CD4-positive, alpha-beta T cell (primary cell): ENCODE measurements at regions not wholly inside any gene's neighbourhood (a gene's known extent, or its start where the extent isn't known, plus 50 kb on each side); places are given as distances from the start of the nearest gene placed in this dataset.

Experiments used
- ATAC-seq: fragments of 200-7000 bp; cut with Tn5 transposase; one replicate; pipeline ENCODE4 v1.10.0; 2022; ENCODE audit warnings: mild to moderate bottlenecking; ENCODE audit not compliant: poor library complexity
- CTCF ChIA-PET: fragments of 350-600 bp; sonication (Branson Sonifier 250); formaldehyde crosslinking; loops from one replicate; lab custom pipeline; 2021; ENCODE audit warnings: antibody characterized with exemption, inconsistent platforms; lab: Charles Lee
- POLR2A ChIA-PET: fragments of 350-600 bp; sonication (Branson Sonifier 250); formaldehyde crosslinking; loops from one replicate; lab custom pipeline; 2021; ENCODE audit warnings: antibody characterized with exemption, inconsistent platforms; lab: Charles Lee
- DNase-seq, 14 experiments: peaks; one replicate each; pipeline ENCODE4 v3.0.0-alpha.2; 2013 to 2020; ENCODE audit warnings: mixed read lengths in 2 of 14
- H3K27ac ChIP-seq, 2 donors: one replicate each; pipeline versions ENCODE4 v1.5.1 to v1.7.0; 2013; ENCODE audit warnings: low read length in 2 of 2, low read depth in 1 of 2, mild to moderate bottlenecking in 1 of 2
- H3K27me3 ChIP-seq, 2 experiments: 1 replicate in 1 of 2; 2 replicates in 1 of 2; pipeline versions ENCODE4 v1.6.1 to v1.7.0; 2013; ENCODE audit warnings: low read length in 2 of 2, control low read depth in 1 of 2, mild to moderate bottlenecking in 1 of 2, moderate library complexity in 1 of 2; ENCODE audit not compliant: insufficient read depth in 2 of 2, control insufficient read depth in 1 of 2
- H3K36me3 ChIP-seq: one replicate; pipeline ENCODE4 v1.6.1; 2013; ENCODE audit warnings: low read length, control low read depth; ENCODE audit not compliant: insufficient read depth
- H3K4me1 ChIP-seq: one replicate; pipeline ENCODE4 v1.6.1; 2013; ENCODE audit warnings: low read length, control low read depth; ENCODE audit not compliant: insufficient read depth
- H3K4me3 ChIP-seq: one replicate; pipeline ENCODE4 v1.5.1; 2013; ENCODE audit warnings: mild to moderate bottlenecking, low read length, moderate library complexity
- H3K9me3 ChIP-seq, 2 experiments: 1 replicate in 1 of 2; 2 replicates in 1 of 2; pipeline versions ENCODE4 v1.6.1 to v1.7.0; 2013; ENCODE audit warnings: low read length in 2 of 2, mild to moderate bottlenecking in 2 of 2, control low read depth in 1 of 2, moderate library complexity in 1 of 2; ENCODE audit not compliant: control insufficient read depth in 1 of 2, insufficient read depth in 1 of 2
- H3K27ac Mint-ChIP-seq: one replicate; pipeline ENCODE4 v1.8.0; 2020; ENCODE audit warnings: mixed read lengths
- H3K27me3 Mint-ChIP-seq: one replicate; pipeline ENCODE4 v1.8.0; 2021; ENCODE audit warnings: mixed read lengths
- H3K36me3 Mint-ChIP-seq: one replicate; pipeline ENCODE4 v1.8.0; 2021; ENCODE audit warnings: low read depth, mixed read lengths
- H3K4me1 Mint-ChIP-seq: one replicate; pipeline ENCODE4 v1.8.0; 2021; ENCODE audit warnings: low read depth, mixed read lengths
- H3K4me3 Mint-ChIP-seq: one replicate; pipeline ENCODE4 v1.8.0; 2020; ENCODE audit warnings: mild to moderate bottlenecking, mixed read lengths
- H3K9me3 Mint-ChIP-seq: one replicate; pipeline ENCODE4 v1.8.0; 2020; ENCODE audit warnings: mixed read lengths
- CTCF ChIP-seq: fragments of 200-600 bp; IDR thresholded peaks from one replicate; pipeline ENCODE4 v1.8.0; 2022; ENCODE audit warnings: antibody characterized with exemption, mild to moderate bottlenecking
- intact Hi-C, 2 experiments: fragments of 100-400 bp; cut with DNase I in 1 of 2; cut with micrococcal nuclease in 1 of 2; formaldehyde crosslinking; loops; one replicate each; pipeline versions ENCODE4 v1.15.1 to v1.9.0; 2023 to 2025; cut with DNase I, micrococcal nuclease

- DNase-seq, result peak in 1 of 14 experiments; percentile 9
- POLR2A ChIA-PET, result no interaction called here
Observed at GRCh38 chr3:189502676-189503257, 128.4 kb upstream of the TP63 start.

GRCh38 chr3:189507856-189508255 is 123.3 kb upstream of the TP63 start:
- intact Hi-C loops, result no loop called here
- H3K4me3 ChIP-seq, result no peak overlapping the region
- POLR2A ChIA-PET, result no interaction called here
- no peaks in the 10 kb centered on the region for H3K36me3 ChIP-seq
- peaks cover 3% of the 10 kb centered on the region for H3K4me1 Mint-ChIP-seq
- no peaks in the 10 kb centered on the region for H3K4me1 ChIP-seq
- ATAC-seq, result no peak
- no peaks in the 10 kb centered on the region for H3K36me3 Mint-ChIP-seq
- no peak overlapping the region for H3K27ac Mint-ChIP-seq
- no peaks in the 10 kb centered on the region for H3K9me3 Mint-ChIP-seq
- no peaks in the 10 kb centered on the region for H3K27me3 ChIP-seq
- no peaks in the 10 kb centered on the region for H3K9me3 ChIP-seq
- no peak for DNase-seq
- no peak overlapping the region for H3K27ac ChIP-seq
- no peaks in the 10 kb centered on the region for H3K27me3 Mint-ChIP-seq
- CTCF ChIA-PET, result no interaction called here
- TF ChIP-seq CTCF, result no peak
- no peak overlapping the region for H3K4me3 Mint-ChIP-seq

More at GRCh38 chr3:189502676-189503257, 128.4 kb upstream of the TP63 start:
- H3K9me3 Mint-ChIP-seq, result peaks cover 4% of the 10 kb centered on the region
- no peak for ATAC-seq
- Histone ChIP-seq H3K9me3 (peaks cover 5 to 10% of the 10 kb centered on the region in 2 experiments), H3K27ac (no peak overlapping the region), H3K4me3 (no peak overlapping the region), H3K4me1 (no peaks in the 10 kb centered on the region), H3K36me3 (no peaks in the 10 kb centered on the region), H3K27me3 (no peaks in the 10 kb centered on the region)
- no peak overlapping the region for H3K27ac Mint-ChIP-seq
- TF ChIP-seq CTCF, result no peak
- peaks cover 30% of the 10 kb centered on the region for H3K4me1 Mint-ChIP-seq
- H3K27me3 Mint-ChIP-seq, result no peaks in the 10 kb centered on the region
- intact Hi-C loops, result no loop called here
- no peak overlapping the region for H3K4me3 Mint-ChIP-seq
- no peaks in the 10 kb centered on the region for H3K36me3 Mint-ChIP-seq
- CTCF ChIA-PET, result no interaction called here

GRCh38 chr3:189508784-189509501 is 122.2 kb upstream of the TP63 start:
- H3K27me3 ChIP-seq, result no peaks in the 10 kb centered on the region
- H3K4me3 ChIP-seq, result no peak overlapping the region
- intact Hi-C loops, result no loop called here
- H3K4me1 ChIP-seq, result no peaks in the 10 kb centered on the region
- no peaks in the 10 kb centered on the region for H3K9me3 Mint-ChIP-seq
- ATAC-seq (no peak), DNase-seq (no peak)
- ChIA-PET POLR2A (interaction anchor here (0.9 kb wide), 1 partner anchor 12 kb away, joined by 3 read pairs; no protein-coding TSS in a partner anchor), CTCF (no interaction called here)
- no peak overlapping the region for H3K27ac ChIP-seq
- H3K4me1 Mint-ChIP-seq, result no peaks in the 10 kb centered on the region
- H3K27ac Mint-ChIP-seq, result no peak overlapping the region
- no peaks in the 10 kb centered on the region for H3K27me3 Mint-ChIP-seq
- no peak overlapping the region for H3K4me3 Mint-ChIP-seq
- no peak for TF ChIP-seq CTCF
- H3K36me3 Mint-ChIP-seq, result no peaks in the 10 kb centered on the region
- no peaks in the 10 kb centered on the region for H3K36me3 ChIP-seq
- H3K9me3 ChIP-seq, result no peaks in the 10 kb centered on the region
